ENCODE measurements at regions not wholly inside any gene's neighbourhood (a gene's known extent, or its start where the extent isn't known, plus 50 kb on each side); places are given as distances from the start of the nearest gene placed in this dataset.

DNA sequence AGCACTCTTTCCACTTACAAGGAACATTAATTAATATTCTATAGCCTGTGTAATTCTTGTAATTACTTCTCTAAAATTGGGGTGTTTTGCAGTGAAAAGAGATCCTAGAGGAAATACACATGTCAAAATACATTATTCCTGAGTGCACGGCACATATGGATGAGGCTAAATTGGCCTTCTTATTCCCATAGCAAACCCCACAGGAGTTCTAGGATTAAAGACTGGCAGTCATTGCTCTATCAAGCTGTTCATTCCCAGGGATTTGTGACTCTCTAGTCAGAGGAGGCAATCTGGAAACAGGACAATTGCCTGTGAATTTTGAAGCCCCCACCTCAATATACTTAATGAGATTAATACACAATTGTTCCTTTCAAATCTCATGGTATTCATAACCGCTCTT, 145.9 kb upstream of the OPCML start:
- Histone ChIP-seq H3K4me1 (no peaks in the 10 kb centered on the region), H3K4me3 (no peak overlapping the region), H3K27ac (no peak overlapping the region), H3K27me3 (no peaks in the 10 kb centered on the region), H3K36me3 (no peaks in the 10 kb centered on the region), H3K9me3 (no peaks in the 10 kb centered on the region)
- TF ChIP-seq, protein P1, sequence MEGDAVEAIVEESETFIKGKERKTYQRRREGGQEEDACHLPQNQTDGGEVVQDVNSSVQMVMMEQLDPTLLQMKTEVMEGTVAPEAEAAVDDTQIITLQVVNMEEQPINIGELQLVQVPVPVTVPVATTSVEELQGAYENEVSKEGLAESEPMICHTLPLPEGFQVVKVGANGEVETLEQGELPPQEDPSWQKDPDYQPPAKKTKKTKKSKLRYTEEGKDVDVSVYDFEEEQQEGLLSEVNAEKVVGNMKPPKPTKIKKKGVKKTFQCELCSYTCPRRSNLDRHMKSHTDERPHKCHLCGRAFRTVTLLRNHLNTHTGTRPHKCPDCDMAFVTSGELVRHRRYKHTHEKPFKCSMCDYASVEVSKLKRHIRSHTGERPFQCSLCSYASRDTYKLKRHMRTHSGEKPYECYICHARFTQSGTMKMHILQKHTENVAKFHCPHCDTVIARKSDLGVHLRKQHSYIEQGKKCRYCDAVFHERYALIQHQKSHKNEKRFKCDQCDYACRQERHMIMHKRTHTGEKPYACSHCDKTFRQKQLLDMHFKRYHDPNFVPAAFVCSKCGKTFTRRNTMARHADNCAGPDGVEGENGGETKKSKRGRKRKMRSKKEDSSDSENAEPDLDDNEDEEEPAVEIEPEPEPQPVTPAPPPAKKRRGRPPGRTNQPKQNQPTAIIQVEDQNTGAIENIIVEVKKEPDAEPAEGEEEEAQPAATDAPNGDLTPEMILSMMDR (IDR thresholded peaks at IDR 0.05) = no peak
- no peak for DNase-seq (ENCODE audit: low spot score)

DNA sequence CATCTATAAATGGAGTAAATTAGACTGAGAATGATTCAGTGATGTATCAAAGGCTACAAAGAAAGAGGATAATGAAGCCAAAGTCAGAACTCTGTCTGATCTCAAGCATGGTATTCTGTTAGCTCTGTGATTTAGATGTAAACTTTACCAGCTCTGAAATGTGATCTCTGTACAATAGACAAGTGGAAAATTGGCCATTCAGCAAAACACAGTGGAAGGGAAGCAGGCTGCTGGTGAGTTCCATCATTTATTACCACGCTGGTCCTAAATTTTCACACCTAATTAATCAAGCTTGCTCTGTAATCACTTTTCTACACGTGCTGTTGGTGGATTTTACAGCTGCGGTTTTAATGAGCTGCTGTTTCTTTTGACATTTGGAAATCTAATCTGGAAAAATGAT, 145.1 kb upstream of the OPCML start:
- no peaks in the 10 kb centered on the region for H3K9me3 ChIP-seq
- H3K36me3 ChIP-seq = no peaks in the 10 kb centered on the region
- TF ChIP-seq, protein P1 (IDR thresholded peaks at IDR 0.05) = no peak
- H3K4me1 ChIP-seq = no peaks in the 10 kb centered on the region
- no peak for DNase-seq (ENCODE audit: low spot score)
- no peaks in the 10 kb centered on the region for H3K27me3 ChIP-seq
- H3K27ac ChIP-seq = no peak overlapping the region
- no peak overlapping the region for H3K4me3 ChIP-seq

DNA sequence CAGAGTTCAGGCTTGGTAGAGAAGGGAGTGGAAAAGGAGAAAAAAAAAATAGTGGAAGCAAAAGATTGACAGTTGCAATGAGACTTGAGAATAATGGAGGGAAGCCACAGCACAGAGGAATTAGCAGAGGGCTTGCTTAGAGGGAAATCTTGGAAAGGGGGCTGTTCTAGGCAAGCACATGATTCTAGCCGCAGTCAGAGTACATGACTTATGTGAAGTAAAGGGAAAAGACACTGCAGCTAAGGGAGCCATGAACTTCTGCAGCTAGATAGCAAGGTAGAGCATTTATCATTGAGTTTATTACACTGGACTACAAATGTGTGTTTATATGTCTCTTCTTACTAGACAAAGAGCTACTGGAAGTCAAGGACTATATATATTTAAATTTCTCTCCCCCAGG, 144.0 kb upstream of the OPCML start:
- no peak overlapping the region for H3K4me3 ChIP-seq
- TF ChIP-seq, protein P1 (IDR thresholded peaks at IDR 0.05) = no peak
- DNase-seq (ENCODE audit: low spot score) = no peak
- no peaks in the 10 kb centered on the region for H3K4me1 ChIP-seq
- no peaks in the 10 kb centered on the region for H3K9me3 ChIP-seq
- H3K27me3 ChIP-seq = no peaks in the 10 kb centered on the region
- no peaks in the 10 kb centered on the region for H3K36me3 ChIP-seq
- no peak overlapping the region for H3K27ac ChIP-seq

DNA sequence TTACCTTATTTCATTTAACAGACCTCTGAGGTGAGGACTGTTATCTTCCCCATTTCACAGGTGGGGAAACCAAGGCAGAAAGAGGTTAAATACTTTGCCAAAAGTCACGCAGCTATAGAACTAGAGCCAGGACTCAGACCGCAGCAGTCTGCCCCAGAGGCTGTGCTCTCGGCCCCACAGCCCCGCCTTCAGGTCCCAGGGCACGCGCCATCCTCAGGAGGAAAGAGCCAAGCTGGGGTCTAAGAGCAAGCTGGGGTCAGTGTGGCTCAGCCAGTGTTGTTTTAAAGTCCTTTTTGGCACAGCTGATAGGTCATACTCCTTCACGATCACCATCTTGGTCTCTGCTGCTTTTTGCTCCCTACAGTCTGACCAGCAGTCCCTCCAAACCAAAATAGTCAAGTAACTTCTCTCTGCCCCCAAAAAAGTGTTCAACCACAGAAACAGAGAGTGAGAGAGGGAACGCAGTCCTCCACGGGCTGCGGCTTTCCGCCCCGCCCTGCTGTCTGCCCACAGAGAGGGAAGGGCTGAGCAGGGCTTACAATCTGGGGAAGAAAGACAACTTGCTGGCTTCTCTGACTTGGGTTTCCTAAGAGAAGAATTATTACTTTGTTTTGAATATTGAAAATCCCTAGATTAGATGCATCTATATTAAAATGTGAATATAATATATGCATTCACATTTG, 137.2 kb upstream of the OPCML start:
- H3K4me1 ChIP-seq = no peaks in the 10 kb centered on the region
- H3K9me3 ChIP-seq = no peaks in the 10 kb centered on the region
- H3K4me3 ChIP-seq = no peak overlapping the region
- no peak overlapping the region for H3K27ac ChIP-seq
- no peak for DNase-seq (ENCODE audit: low spot score)
- no peaks in the 10 kb centered on the region for H3K36me3 ChIP-seq
- TF ChIP-seq, protein P1 (IDR thresholded peaks at IDR 0.05) = no peak
- H3K27me3 ChIP-seq = no peaks in the 10 kb centered on the region

DNA sequence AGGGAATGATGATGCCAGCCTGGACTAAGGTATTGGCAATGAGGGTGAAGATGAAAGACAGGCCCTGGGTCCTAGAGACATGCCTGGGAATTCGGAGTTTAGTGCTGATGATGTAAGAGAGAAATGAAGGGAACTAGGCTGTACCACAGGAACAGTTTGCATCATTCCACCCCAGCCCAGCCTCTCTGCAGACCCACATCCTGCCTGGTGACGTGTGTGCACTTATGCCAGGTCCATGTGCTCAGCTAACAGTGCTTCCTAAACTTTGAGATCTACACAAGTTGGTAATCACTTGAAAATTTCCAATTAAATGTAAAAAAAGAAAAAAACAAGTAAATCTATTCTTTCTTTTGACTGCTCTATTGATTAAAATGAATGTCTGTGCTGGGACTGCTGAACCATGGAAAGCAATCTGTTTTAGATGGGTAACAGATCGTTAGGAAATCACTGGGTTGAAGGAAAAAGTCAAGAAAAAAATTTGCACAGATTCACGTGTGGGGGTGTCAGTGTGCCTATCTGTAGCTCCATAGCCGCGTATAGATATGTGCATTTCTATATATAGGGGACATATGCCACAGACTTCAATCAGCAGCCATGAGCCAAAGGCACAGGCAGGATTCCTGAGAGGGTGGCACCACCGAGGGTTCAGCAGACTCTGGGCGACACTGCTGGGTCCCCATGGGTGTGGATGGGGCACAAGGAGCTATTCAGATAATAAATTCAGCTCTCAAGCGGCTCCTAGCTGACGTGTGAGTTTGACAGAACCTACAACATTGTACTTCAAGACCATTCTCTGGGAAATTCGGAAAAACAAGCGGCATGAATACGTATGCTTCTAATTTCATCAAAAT, 131.1 kb upstream of the OPCML start:
- no peak overlapping the region for H3K4me3 ChIP-seq
- TF ChIP-seq, protein P1 (IDR thresholded peaks at IDR 0.05) = no peak
- H3K36me3 ChIP-seq = no peaks in the 10 kb centered on the region
- H3K9me3 ChIP-seq = no peaks in the 10 kb centered on the region
- DNase-seq (ENCODE audit: low spot score) = no peak
- H3K4me1 ChIP-seq = no peaks in the 10 kb centered on the region
- H3K27me3 ChIP-seq = no peaks in the 10 kb centered on the region
- no peak overlapping the region for H3K27ac ChIP-seq

All from right atrium auricular region (tissue), 2 donors.